H9 (cell line): ENCODE measurements at regions not wholly inside any gene's neighbourhood (a gene's known extent, or its start where the extent isn't known, plus 50 kb on each side); places are given as distances from the start of the nearest gene placed in this dataset.

Experiments
- DNase-seq: peaks from one replicate; pipeline ENCODE4 v3.0.0-alpha.2; 2017
- H2AFZ ChIP-seq: one replicate; pipeline ENCODE4 v1.6.1; 2013; ENCODE audit warnings: mild to moderate bottlenecking, low read length, control low read depth, moderate library complexity
- H2AK5ac ChIP-seq: 2 replicates; pipeline ENCODE4 v1.6.1; 2013; ENCODE audit warnings: low read length, control low read depth, mixed read lengths; ENCODE audit not compliant: insufficient read length
- H2BK120ac ChIP-seq: one replicate; pipeline ENCODE4 v1.6.1; 2013; ENCODE audit warnings: low read depth, mild to moderate bottlenecking, low read length, control low read depth, inconsistent platforms; ENCODE audit not compliant: poor library complexity, severe bottlenecking
- H2BK12ac ChIP-seq: 2 replicates; pipeline ENCODE4 v1.6.1; 2013; ENCODE audit warnings: low read length, control low read depth, mixed read lengths, low read depth; ENCODE audit not compliant: insufficient read length
- H2BK15ac ChIP-seq: 2 replicates; pipeline ENCODE4 v1.6.1; 2013; ENCODE audit warnings: low read depth, low read length, control low read depth
- H2BK20ac ChIP-seq: one replicate; pipeline ENCODE4 v1.6.1; 2013; ENCODE audit warnings: low read depth, mild to moderate bottlenecking, low read length, control low read depth, inconsistent platforms; ENCODE audit not compliant: poor library complexity, severe bottlenecking
- H2BK5ac ChIP-seq: 2 replicates; pipeline ENCODE4 v1.6.1; 2013; ENCODE audit warnings: low read length, control low read depth, mixed read lengths; ENCODE audit not compliant: insufficient read length
- H3K14ac ChIP-seq: 2 replicates; pipeline ENCODE4 v1.6.1; 2013; ENCODE audit warnings: low read length, control low read depth; ENCODE audit not compliant: insufficient read depth
- H3K18ac ChIP-seq: 2 replicates; pipeline ENCODE4 v1.6.1; 2013; ENCODE audit warnings: low read depth, mild to moderate bottlenecking, mixed read lengths, low read length, control low read depth; ENCODE audit not compliant: insufficient read length
- H3K23ac ChIP-seq: 2 replicates; pipeline ENCODE4 v1.6.1; 2013; ENCODE audit warnings: low read length, control low read depth, mixed read lengths, low read depth; ENCODE audit not compliant: insufficient read length
- H3K23me2 ChIP-seq: 2 replicates; pipeline ENCODE4 v1.6.1; 2013; ENCODE audit warnings: low read depth, mild to moderate bottlenecking, mixed read lengths, low read length, control low read depth; ENCODE audit not compliant: insufficient read length, poor library complexity, severe bottlenecking
- H3K27ac ChIP-seq: 2 replicates; pipeline ENCODE4 v1.5.1; 2013; ENCODE audit warnings: low read length, control low read depth, mixed read lengths, low read depth; ENCODE audit not compliant: insufficient read length
- H3K27me3 ChIP-seq: 2 replicates; pipeline ENCODE4 v1.6.1; 2013; ENCODE audit warnings: low read length, control low read depth, inconsistent platforms; ENCODE audit not compliant: insufficient read depth
- H3K4ac ChIP-seq: 2 replicates; pipeline ENCODE4 v1.6.1; 2013; ENCODE audit warnings: low read depth, mild to moderate bottlenecking, control low read depth, inconsistent platforms, low read length, moderate library complexity
- H3K4me1 ChIP-seq: 2 replicates; pipeline ENCODE4 v1.6.1; 2013; ENCODE audit warnings: low read length, control low read depth, inconsistent platforms; ENCODE audit not compliant: insufficient read depth
- H3K4me2 ChIP-seq: 2 replicates; pipeline ENCODE4 v1.6.1; 2013; ENCODE audit warnings: low read length, control low read depth, mixed read lengths; ENCODE audit not compliant: insufficient read length, insufficient read depth
- H3K56ac ChIP-seq: 2 replicates; pipeline ENCODE4 v1.6.1; 2013; ENCODE audit warnings: low read depth, mild to moderate bottlenecking, mixed read lengths, low read length, control low read depth; ENCODE audit not compliant: insufficient read length
- H3K79me1 ChIP-seq: 2 replicates; pipeline ENCODE4 v1.6.1; 2013; ENCODE audit warnings: low read depth, mild to moderate bottlenecking, moderate library complexity, low read length, control low read depth, inconsistent platforms; ENCODE audit not compliant: insufficient read depth, poor library complexity, severe bottlenecking
- H3K79me2 ChIP-seq: 2 replicates; pipeline ENCODE4 v1.6.1; 2013; ENCODE audit warnings: low read length, control low read depth, inconsistent platforms; ENCODE audit not compliant: insufficient read depth
- H3K9ac ChIP-seq: 2 replicates; pipeline ENCODE4 v1.6.1; 2013; ENCODE audit warnings: low read length, control low read depth, mixed read lengths; ENCODE audit not compliant: insufficient read length; ENCODE audit errors: extremely low read depth
- H3K9me3 ChIP-seq: one replicate; pipeline ENCODE4 v1.6.1; 2013; ENCODE audit warnings: low read depth, low read length, inconsistent platforms; ENCODE audit not compliant: control insufficient read depth
- H3T11ph ChIP-seq: one replicate; pipeline ENCODE4 v1.6.1; 2013; ENCODE audit warnings: mild to moderate bottlenecking, low read length, control low read depth, inconsistent platforms
- H4K20me1 ChIP-seq: one replicate; pipeline ENCODE4 v1.6.1; 2013; ENCODE audit not compliant: control insufficient read depth, insufficient read length, insufficient read depth
- H4K5ac ChIP-seq: 2 replicates; pipeline ENCODE4 v1.6.1; 2013; ENCODE audit warnings: low read depth, mild to moderate bottlenecking, mixed read lengths, low read length, control low read depth; ENCODE audit not compliant: insufficient read length
- H4K8ac ChIP-seq: replicated peaks from 2 replicates; pipeline ENCODE4 v1.6.1; 2013; ENCODE audit warnings: low read length, control low read depth, mixed read lengths, low read depth; ENCODE audit not compliant: insufficient read length
- H4K91ac ChIP-seq: 2 replicates; pipeline ENCODE4 v1.6.1; 2013; ENCODE audit warnings: low read depth, mild to moderate bottlenecking, moderate library complexity, mixed read lengths, low read length, control low read depth; ENCODE audit not compliant: insufficient read length
- H3K27ac Mint-ChIP-seq, 3 experiments: 2 replicates in 2 of 3; 3 replicates in 1 of 3; pipeline ENCODE4 v1.8.0; 2020 to 2021; ENCODE audit warnings: mixed read lengths in 3 of 3, mild to moderate bottlenecking in 1 of 3, moderate library complexity in 1 of 3
- H3K27me3 Mint-ChIP-seq: 2 replicates; pipeline ENCODE4 v1.8.0; 2021; ENCODE audit warnings: low read depth, mild to moderate bottlenecking, moderate library complexity, mixed read lengths
- H3K36me3 Mint-ChIP-seq, 3 experiments: 2 replicates in 2 of 3; 3 replicates in 1 of 3; pipeline ENCODE4 v1.8.0; 2020 to 2021; ENCODE audit warnings: low read depth in 3 of 3, mixed read lengths in 3 of 3; ENCODE audit not compliant: insufficient read depth in 1 of 3
- H3K4me1 Mint-ChIP-seq, 2 experiments: 2 replicates each; pipeline ENCODE4 v1.8.0; 2020; ENCODE audit warnings: mixed read lengths in 2 of 2
- H3K4me3 Mint-ChIP-seq, 2 experiments: 2 replicates in 1 of 2; 3 replicates in 1 of 2; pipeline ENCODE4 v1.8.0; 2020 to 2021; ENCODE audit warnings: mild to moderate bottlenecking in 2 of 2, mixed read lengths in 2 of 2, moderate library complexity in 1 of 2
- H3K9me3 Mint-ChIP-seq, 2 experiments: 2 replicates in 1 of 2; 3 replicates in 1 of 2; pipeline ENCODE4 v1.8.0; 2020; ENCODE audit warnings: mild to moderate bottlenecking in 2 of 2, mixed read lengths in 2 of 2, moderate library complexity in 1 of 2
- WGBS: extraction: QIAGEN DNeasy Blood & Tissue Kit; methylation state at CpG from one replicate; pipeline ENCODE4 v1.1.7; 2013; ENCODE audit warnings: missing lambda C conversion rate, low lambda C conversion rate, mixed read lengths; ENCODE audit not compliant: insufficient read length; ENCODE audit errors: extremely low coverage; 5-methylcytosine and 5-hydroxymethylcytosine counted together
- TF ChIP-seq, protein P1 (sequence below): fragments of 200-600 bp; sonication (generic); conservative IDR thresholded peaks from 3 replicates; pipeline ENCODE4 v1.8.0; 2021; ENCODE audit warnings: antibody characterized with exemption, mild to moderate bottlenecking

DNA sequence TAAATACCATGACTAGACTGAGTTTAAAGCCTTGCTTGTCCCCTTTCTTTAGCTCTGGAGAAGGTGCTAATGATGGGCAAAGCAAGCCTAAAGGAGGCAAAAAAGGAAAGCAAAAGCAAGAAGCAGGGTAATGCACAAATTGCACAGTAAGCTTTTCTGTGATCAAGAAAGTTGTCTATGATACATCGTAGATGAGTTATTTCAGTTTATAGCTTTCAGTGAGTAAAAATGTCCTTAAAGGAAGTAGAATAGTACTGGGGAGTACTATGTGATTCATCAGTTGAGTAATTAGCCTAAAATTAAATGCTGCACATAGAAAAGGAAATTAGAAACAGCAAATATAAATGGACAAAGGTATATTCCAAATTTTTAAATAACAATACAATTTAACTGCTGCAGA is 50.2 kb upstream of the PDE5A start:
- TF ChIP-seq, protein P1, sequence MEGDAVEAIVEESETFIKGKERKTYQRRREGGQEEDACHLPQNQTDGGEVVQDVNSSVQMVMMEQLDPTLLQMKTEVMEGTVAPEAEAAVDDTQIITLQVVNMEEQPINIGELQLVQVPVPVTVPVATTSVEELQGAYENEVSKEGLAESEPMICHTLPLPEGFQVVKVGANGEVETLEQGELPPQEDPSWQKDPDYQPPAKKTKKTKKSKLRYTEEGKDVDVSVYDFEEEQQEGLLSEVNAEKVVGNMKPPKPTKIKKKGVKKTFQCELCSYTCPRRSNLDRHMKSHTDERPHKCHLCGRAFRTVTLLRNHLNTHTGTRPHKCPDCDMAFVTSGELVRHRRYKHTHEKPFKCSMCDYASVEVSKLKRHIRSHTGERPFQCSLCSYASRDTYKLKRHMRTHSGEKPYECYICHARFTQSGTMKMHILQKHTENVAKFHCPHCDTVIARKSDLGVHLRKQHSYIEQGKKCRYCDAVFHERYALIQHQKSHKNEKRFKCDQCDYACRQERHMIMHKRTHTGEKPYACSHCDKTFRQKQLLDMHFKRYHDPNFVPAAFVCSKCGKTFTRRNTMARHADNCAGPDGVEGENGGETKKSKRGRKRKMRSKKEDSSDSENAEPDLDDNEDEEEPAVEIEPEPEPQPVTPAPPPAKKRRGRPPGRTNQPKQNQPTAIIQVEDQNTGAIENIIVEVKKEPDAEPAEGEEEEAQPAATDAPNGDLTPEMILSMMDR = no peak
- Histone ChIP-seq H3K14ac (no peak overlapping the region), H3K79me1 (no peaks in the 10 kb centered on the region), H3K27me3 (no peaks in the 10 kb centered on the region), H3K4ac (no peak overlapping the region), H3K18ac (no peak overlapping the region), H2BK20ac (no peak overlapping the region), H2AFZ (no peak overlapping the region), H4K8ac (no peak overlapping the region), H2BK15ac (no peak overlapping the region), H2AK5ac (no peak overlapping the region), H4K91ac (no peak overlapping the region), H3K23me2 (no peaks in the 10 kb centered on the region), H3K9me3 (no peaks in the 10 kb centered on the region), H2BK120ac (no peak overlapping the region), H2BK5ac (no peak overlapping the region), H3K4me2 (no peak overlapping the region), H2BK12ac (no peak overlapping the region), H3K56ac (no peak overlapping the region), H3T11ph (no peak overlapping the region), H3K79me2 (no peaks in the 10 kb centered on the region), H3K9ac (no peak overlapping the region), H4K5ac (no peak overlapping the region), H4K20me1 (no peaks in the 10 kb centered on the region), H3K27ac (no peak overlapping the region), H3K4me1 (no peaks in the 10 kb centered on the region), H3K23ac (no peak overlapping the region)
- H3K27ac Mint-ChIP-seq = no peak overlapping the region
- WGBS = no CpG with 5 or more reads among the region's 1 CpG
- H3K4me1 Mint-ChIP-seq = no peaks in the 10 kb centered on the region
- DNase-seq = no peak
- no peaks in the 10 kb centered on the region for H3K9me3 Mint-ChIP-seq
- no peaks in the 10 kb centered on the region; a peak in 1 of 7 replicates for H3K36me3 Mint-ChIP-seq
- no peak overlapping the region for H3K4me3 Mint-ChIP-seq
- no peaks in the 10 kb centered on the region for H3K27me3 Mint-ChIP-seq
